NCI-H2196 treated with DMSO at 0.1 percent for 48 hours (cell line): ENCODE measurements at regions not wholly inside any gene's neighbourhood (a gene's known extent, or its start where the extent isn't known, plus 50 kb on each side); places are given as distances from the start of the nearest gene placed in this dataset.

Experiments
- DNase-seq: peaks from one replicate; lab custom pipeline; 2025; ENCODE audit not compliant: unreplicated experiment; lab: John Stamatoyannopoulos, UW

DNA sequence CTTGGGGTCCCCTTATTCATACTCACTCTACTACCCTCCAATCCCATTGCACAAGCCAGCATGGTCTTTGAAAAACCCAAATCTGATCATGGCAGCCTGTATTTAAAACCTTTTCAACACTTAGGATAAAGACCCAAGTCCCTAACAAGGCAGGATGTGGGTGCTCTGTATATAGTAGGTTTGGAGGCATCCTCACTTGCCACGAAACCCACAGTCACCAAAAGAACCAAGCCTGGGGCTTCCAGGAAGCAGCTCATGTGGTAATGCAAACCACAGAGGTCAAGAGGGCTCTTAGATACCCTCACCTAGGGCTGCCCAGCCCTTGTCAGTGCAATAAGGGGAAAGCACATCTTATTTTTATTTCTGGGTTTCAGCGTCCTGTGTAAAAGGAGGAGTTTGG is 218.6 kb upstream of the ASIC2 start:
- no peak for DNase-seq

DNA sequence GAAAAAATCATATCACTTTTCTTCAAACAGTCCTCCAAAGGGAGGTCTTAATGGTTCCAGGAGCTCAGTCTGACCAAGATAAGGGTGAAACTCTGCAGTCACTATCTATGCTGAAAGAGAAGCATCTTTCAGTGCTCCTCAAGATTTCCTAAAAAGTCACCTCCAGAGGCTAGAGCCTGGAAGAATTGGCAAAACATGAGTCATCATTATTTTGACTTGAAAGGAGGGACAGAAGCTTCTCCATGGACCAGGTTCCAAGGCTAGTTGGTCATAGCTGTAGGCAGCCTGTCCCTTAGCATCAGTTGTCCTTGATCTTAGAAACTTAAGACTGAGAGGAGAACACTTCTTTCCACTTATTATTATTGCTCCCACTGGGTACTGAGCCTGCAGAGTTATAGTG is 219.0 kb upstream of the ASIC2 start:
- DNase-seq: no peak

DNA sequence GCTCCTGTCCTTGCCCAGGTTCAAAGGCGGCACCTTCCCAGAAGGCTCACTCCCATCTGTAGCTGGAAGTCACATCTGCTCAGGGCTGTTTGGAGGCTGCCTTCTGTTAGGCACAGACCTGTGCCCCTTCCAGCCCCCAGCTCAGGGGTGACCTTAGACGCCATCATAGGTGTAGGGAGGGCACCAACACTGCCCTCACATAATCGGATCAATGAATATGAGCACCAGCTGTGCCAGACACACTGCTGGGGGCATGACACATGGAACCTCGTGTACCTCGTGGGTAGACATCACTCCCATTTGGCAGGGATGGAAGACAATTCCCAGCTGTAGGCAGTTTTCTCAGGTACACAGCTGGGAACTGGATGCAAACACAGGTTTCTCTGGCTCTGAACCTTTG is 220.7 kb upstream of the ASIC2 start:
- no peak for DNase-seq

DNA sequence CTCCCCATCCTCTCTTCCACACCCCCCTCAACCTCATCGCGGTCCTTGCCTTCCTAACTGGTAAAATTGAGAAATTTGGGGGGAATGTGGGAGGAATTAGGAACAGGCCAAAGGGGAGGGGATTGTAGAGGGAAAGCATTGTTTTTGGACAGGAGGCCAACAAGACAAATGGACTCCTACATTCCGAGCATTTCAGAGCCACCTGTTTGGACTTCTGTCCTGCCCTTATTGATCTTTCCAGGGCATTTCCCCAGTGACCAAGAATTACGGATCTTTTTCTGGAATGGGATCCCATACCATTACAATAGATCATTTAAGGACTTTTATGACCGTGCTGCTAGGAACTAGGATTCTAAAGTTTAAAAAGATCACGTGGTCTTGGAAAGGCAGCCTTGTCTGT is 221.3 kb upstream of the ASIC2 start:
- DNase-seq: no peak

DNA sequence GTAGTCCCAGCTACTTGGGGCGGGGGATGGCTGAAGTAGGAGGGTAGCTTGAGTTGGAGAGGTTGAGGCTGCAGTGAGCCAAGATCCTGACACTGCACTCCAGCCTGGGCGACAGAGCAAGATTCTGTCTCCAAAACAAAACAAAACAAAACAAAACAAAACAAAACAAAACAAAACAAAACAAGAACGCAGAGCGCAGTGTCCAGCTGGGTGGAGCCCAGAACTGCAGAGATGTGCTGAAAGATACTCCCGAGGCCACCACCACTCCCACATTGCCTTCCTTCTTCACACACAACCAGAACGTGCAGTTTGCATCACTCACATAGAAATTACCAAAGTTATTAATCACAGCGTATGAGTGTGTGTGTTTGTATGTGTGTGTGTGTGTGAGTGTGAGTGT is 222.9 kb upstream of the ASIC2 start:
- DNase-seq: no peak

DNA sequence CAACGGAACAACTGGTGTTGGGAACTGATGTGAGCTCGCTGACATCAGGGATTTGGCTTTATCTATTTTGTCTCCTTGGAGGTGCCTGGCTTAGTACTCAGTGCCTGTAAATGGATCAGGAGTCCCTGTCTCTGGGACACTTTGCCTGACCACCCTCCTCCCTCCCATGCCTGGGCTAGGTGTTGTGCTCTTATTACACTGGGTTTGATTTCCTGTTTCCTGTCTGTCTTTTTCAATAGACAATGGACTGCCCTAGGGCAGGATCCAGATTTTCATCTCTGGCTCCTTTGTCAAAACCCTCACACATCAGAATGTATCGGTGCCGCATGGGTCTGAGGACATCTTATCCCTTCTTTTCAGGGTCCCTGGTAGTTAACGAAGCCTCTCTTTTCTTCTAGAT is 223.6 kb upstream of the ASIC2 start:
- no peak for DNase-seq

DNA sequence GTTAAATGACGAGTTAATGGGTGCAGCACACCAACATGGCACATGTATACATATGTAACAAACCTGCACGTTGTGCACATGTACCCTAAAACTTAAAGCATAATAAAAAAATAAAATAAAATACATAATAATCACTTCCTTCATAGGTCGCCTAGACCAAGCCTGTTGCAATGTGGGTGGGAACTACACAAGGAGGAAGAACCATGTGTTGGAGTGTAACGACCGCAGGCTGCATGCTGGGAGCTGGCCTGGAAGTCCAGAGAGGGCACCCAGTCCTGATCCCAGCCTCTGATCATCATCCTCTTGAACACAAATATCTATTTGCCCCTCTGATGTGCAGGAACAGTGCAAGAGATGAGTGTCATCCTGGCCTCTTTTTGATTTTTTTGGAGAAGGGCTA is 224.7 kb upstream of the ASIC2 start:
- DNase-seq: no peak

DNA sequence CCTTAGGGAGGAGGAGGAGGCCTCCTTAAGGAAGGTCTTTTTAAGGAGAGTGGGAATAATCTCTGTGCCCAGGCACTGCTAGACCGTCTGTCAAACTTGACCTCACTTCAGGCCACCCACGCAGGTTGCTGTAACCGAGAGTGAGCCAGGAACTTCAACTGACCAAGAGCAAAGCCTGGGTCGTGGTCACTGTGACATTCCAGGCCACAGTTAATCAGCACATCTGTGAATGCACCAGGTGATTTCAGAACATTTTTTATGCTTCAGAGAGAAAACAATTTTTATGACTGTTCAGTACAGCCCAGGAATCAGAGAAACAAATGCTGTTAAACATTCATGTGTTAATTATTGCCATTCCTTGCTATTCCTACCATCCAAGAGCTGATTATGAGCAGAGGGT is 226.6 kb upstream of the ASIC2 start:
- no peak for DNase-seq

DNA sequence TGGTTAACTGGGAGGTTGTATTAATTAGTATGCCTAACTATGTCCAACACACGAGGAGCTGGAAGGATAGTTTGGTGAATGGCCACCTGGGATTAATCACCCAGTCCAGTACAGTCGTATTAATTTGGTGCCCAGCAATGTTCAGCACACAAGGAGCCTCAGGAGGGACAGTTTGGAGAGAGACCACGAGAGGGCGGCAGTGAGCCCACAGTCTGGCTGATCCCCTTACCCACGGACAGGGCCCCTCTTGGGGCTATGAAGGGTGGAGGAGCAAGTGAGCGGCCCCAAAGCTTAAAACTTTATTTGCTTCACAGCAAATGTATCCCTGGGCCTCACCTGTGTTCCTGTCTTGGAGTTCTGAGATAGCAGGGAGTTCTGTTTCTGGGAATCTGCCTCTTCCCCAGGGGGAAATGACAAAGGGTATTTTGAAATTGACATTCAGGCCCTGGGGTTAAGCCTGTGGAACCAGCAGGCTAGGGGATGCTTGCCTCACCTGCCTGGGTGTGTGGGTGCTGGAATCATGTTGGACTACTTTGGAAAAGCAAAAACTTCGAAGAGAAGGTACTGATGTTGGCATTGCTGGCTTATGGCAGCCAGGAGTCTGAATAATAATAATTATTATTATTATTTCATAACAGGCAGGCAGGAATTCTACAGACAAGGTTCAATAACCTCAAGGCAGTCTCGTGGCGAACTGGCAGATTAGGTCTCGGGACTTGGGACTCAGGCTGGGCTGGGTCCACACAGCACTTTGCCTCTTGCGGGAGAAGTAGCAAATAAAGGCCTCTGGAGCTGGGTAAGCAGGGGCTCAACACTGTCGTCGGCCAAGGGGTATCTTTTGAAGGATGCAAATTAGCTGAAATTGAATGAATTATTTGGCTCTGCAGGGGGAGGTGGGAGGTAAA is 227.6 kb upstream of the ASIC2 start:
- no peak for DNase-seq

DNA sequence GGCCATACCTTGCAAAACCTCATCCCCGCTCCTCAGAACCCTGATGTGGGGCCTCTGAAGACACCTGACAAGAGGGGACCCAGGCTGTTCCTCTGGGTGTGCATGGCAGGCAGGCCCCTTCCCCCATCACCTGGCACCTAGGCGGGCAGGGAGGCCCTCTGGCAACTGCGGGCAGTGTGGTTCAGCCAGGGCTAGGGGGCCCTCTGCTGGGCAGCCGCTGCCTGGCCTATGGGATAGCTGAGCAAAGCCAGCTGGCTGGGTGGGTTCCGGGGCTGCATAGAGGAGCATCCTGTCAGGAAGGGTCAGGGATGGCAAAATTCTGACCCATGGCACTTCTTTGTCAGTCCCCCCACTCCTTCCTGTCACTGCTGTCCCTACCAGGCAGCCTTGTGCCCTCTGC is 228.7 kb upstream of the ASIC2 start:
- no peak for DNase-seq

DNA sequence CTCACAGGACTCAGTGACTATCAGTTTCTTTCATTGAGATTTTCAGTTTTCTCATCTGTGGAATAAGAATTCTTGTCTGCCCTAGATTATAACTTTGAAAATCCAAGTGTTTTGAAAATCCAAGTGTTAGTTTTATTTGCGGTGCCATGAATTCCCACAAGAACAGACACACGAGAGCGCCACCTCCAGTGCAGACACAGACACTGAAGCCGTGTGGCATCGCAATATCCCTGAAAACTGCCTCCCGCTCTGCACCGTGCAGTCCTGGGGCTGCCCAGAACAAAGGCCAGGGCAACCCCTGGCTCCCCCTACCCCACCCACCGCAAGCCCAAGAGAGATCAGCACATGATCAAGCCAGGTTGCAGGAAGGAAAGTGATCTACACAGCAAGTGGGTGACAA is 229.5 kb upstream of the ASIC2 start:
- no peak for DNase-seq

DNA sequence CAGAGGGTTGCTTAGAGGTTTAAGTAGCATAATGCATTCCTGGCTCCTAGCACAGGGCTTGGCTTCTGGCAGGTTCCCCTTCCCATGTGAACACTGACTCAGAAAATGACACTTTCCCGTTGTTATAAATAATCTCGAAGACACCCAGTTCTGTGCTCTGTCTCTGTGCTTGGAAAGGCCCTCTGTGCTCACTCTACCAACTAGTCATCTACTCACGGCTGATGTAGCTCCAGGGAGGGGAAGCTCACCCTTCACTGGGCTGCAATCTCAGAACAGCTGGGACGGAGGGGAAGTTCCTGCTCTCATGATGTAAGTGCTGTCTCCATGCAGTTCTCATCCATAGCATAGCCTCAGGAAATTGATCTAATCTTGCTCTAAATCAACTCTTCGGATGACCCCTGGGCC is 230.5 kb upstream of the ASIC2 start:
- no peak for DNase-seq

DNA sequence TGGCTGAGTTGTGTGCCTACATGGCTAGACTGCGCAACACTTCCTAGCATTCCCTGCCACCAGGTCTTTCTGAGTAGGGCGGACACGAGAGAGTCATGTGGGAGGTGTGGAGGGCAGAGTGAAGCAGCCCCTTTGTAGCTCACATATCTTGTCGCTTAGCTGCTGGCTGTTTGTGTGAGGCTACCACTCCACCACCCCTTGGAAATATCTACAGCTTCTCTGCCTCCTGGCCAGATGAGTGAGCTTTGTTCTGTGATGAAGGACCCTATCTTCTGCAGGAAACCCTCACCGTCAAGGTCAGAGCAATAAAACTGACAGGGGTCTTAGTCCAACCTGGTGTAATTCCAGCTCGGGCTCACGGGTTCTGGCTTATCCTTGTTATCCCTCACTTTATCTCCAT is 232.1 kb upstream of the ASIC2 start:
- DNase-seq: no peak

DNA sequence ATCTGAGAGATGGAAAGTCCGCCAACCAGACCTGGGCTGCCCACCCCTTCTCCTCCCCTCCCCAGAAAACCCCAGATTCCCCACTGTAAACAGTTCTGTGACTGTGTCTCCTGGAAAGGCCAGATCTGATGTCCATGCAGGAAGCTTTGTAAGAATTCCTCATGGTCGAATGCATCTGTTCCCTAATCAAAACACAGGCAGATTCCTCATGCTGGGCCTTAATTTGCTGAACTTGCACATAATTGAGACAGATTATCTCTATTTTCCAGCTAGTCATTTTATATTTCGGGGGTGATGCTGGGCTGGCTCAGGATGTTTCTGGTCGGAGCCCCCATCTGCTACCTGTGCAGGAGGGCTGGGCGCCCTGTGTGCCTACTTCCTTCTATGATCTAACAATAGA is 233.6 kb upstream of the ASIC2 start:
- no peak for DNase-seq

DNA sequence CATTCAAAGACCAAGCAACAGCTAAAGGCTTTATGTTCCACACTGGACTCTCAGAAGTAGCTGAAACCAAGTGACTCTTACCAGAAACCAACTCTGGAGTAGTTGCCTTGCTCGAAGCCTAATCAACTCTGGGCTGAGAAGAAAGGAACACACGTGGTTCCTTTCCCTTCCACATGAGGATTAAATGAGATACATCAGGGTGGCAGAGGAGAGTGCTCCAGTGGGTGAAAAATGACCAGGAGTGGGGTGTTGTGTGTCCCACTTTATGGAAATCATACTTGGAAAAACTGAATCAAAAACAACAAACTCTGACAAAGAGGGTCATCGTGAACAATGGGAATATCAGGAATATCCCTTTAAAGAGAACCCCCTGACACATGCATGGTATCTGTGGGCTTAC is 234.2 kb upstream of the ASIC2 start:
- no peak for DNase-seq

DNA sequence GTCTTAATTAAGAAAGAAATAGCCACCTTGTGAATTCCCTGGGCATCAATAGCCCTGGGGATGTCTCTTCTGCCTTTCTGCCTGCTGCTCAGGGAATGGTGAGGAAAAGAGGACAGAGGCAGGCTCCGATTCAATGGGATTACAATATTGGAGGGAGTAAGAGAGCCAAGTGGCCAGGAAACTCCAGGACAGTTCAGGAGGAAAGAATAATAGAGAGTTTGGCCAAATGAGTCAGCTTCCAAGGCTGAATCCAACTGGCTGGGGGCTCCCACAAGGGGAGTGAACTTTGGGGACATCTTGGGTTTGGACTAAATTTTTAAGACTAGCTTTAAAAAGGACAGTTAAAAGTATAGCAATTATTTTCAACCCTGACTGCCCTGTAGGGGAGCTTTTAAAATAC is 235.8 kb upstream of the ASIC2 start:
- no peak for DNase-seq

DNA sequence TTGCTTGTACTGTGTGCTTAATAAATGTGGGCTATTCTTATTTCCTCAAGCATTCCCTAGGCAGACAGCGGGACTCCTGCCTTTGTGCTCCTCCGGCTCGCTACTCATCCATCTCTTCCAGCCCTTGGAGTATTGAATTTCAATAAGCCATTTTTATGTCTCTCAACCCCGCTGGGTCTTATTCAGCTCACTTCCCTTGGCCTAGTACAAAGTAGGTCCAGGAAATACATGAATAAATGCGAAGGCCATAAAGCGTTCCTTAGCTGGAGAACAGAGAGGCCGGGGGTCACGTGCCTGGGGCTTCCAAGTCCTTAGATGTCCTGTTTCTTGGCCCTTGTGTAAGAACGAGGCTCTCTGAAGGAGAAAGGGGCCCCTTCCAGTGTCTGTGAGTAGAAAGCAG is 236.7 kb upstream of the ASIC2 start:
- no peak for DNase-seq

DNA sequence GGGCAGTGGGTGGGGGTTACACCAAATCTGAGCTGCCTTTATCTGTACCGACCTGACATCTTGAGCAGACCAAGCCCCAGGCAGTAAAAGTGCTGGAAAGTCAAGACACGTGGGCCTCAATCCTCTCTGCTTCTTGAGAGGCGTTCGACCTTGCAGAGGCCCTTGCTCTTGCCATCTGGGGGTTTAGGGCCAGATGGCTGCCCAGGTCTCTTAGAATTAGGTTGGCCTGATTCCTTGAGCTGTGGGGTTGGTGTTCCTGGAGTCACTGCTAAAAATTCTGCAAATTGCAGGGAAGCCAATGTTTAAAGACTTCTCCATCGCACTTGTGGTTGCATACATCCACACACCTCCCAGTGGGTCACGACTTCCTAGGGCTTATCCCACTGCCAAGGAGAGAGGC is 238.2 kb upstream of the ASIC2 start:
- no peak for DNase-seq

DNA sequence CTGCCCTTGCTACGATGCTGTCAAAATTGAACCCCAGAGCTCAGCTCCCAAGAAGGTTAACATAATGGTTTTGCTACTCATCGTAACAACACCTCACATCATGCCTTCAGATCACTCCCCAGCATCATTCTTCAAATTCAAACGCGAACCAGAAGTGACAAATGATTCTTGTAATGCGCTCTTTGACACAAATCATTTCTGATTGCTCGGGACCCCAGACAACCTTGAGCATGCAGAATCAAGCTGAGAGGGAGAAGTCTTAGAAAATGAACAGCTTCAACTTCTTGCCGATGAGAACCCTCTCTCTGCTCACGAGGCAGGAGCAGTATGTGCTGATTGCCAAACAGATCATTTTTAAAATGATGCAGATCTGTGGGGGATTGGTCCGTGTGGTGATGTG is 241.0 kb upstream of the ASIC2 start:
- no peak for DNase-seq

DNA sequence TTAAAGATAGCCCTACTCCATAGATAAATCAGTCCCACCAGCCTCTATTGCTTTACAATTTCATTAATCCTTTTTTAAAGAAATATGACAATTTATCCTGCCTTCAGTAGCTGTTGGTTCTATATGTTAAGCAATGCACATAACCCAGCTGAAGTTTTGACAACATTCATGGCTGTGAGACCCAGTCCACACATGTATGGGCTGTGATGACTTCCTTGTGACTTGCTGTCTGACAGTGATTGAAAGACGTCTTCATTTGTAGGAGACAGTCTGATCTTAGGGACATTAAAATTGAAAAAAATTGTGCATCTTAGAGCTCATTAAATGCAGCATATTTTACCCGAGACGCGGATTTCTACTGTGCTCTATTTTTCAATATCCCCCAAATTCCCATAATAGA is 252.0 kb upstream of the ASIC2 start:
- no peak for DNase-seq

DNA sequence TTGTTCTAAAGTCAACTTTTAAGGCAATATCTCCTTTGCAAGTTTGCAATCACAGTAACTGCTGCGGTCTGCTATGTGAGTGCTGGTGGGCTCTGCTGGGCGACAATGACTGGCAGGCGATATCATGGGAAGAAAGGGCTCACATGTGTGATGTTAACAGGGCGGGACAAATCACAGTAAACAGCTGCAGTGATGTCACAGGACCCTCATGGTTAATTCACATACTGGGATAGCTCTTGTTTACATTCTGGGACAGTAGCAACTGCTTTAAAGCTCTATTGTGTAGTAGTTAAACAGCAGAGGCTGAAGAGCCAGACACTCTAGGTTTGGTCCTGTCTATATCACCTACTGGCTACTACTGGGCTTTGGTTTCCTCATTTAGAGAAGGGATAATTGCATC is 257.2 kb upstream of the ASIC2 start:
- DNase-seq: no peak

DNA sequence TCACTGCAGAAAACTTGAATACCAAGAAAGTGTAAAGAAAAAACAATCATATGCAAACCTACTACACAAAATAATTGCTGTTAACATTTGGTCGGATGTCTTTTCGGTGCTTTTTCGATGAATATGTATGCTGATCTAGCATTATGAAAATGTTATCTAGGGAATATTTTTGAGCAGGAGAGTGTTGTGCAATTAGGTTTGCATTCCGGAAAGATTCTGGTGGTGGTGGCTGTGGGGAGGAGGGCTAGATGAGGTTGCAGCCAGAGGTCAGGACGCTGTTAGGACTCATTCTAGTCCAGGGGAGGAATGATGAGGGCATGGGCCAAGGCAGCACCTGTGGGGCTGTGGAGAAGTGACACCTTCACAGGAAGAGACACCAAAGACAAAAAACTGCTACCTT is 258.0 kb upstream of the ASIC2 start:
- no peak for DNase-seq

DNA sequence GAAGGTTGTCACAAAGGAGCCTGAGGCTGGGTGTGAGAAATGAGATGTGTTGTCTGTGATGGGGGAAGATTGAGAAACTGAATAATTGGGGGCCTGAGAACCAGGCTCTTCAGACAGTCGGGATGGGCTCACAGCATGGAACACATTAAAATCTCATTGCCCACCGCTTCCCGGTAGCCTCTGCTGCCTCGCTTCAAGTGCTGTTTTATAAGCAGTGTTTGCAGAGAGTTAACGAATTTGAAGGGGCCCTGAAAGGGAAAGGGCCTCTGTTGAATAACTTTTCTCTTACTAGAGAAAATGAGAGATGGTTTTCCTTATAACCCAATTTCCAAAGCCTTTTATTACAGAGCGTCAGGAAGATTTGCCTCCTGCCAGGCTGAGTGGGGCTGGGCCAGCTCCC is 258.8 kb upstream of the ASIC2 start:
- DNase-seq: no peak
